GM04503 (cell line): ENCODE measurements at regions not wholly inside any gene's neighbourhood (a gene's known extent, or its start where the extent isn't known, plus 50 kb on each side); places are given as distances from the start of the nearest gene placed in this dataset.

Experiments used
- DNase-seq: peaks from one replicate; pipeline ENCODE4 v3.0.0-alpha.2; 2012; ENCODE audit warnings: low read depth

DNA sequence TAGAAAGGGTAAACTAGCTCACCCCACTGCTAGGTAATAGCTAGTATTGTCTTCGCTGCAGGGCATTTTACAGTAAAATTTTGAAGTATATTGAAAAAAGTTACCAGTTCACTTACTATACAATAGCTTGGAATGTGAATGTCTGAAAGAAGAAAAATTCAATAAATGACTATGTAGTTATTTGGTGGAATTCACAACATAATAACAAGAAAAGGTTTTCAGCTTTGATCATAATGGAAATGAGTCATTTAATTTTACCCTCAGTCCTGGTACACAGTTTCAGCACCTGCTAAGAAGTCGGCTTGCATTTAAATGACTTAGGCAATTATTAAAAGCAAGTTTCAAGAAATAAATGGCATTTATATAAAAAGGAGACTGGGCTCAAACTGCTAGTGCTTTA lies 90.4 kb downstream of the NUP35 start:
- no peak for DNase-seq

DNA sequence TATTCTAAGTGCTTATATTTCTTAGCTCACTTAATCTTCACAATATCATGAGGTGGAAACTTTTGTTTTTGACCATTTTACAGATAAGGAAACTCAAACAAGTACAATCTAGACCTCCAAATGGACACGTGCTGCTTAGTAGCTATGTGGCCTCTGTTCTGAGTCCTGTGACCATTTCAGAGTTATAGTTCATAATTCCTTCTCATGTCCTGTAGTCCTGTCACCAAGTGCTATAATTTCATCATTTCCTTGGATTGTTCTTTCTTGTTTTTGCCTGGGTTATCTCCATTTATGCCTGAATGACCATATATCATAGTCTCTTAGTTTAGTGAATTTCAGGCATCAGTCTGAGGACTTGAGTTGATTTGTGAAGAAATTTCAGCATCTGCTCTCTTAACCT lies 91.7 kb downstream of the NUP35 start:
- DNase-seq = no peak

DNA sequence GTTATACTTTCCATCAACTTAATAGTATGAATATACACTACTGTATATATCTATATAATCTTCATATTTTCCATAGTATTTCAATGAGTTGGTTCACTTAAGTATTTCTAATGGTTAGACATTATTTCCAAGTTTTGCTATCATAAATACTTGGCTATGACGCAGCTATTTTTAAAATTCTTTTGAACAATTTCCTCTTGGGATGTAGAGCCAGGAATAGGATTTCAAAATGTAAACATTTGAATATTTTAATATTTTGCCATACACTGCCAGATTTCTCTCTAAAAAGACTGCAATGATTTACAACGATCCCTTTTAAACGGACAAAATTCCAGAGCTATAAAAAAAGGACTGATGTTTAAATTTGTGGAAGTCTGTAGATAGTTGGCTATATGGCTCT lies 95.6 kb downstream of the NUP35 start:
- no peak for DNase-seq

DNA sequence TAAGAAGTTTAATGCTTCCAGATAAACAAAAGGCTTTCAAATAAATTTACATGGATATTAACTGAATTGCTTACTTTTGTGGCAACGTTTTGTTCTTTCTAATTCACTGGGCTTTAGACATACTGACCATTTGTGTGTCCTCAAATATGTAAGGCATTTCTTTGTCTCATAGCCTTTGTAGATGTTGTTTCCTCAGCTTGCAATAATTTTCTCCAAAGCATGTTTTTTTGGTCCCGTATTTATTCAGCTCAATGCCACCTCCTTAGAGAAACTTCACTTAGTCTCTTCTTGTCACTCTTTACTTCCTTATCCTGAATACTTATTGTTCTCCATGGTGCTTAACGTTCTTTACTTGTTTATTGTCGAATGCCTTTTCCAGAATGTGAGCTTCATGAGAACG lies 98.5 kb downstream of the NUP35 start:
- no peak for DNase-seq

DNA sequence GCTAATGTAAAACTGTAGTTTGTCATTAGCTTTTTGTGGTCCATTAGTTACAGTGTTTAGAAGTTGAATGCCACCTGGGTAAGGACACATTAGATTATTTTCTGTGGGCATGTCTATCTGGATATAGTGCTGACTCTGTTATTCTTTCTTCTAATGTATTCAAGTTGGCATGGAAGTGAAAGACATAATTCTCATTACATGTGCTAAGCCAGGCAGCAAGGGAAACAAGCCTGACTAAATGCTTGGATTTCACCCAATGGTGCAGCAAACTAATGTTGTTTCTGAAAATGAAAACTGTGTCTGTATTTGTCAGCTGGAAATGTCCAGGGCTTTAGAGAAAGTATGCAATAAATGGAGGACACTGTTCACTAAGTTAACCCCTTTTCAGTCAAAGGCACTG lies 100.7 kb downstream of the NUP35 start:
- no peak for DNase-seq

DNA sequence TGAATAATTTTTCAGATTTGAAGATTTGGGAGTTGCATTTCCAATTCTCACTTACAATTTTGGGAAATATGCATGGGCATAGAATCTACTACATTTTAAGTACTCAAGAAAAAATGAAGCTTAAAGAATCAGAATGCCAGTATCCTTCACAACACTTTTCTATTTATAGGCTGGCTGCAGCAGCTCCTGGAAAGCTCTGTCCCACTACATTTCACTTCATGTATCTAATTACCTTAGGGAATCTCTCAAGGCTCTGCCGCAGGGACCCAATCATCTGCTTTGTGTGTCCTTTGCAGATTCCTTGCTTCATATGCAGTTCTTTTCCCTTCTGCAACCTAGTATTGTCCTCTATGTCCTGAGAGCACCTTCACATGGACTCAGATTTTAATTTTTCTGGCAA lies 102.9 kb downstream of the NUP35 start:
- DNase-seq = no peak

DNA sequence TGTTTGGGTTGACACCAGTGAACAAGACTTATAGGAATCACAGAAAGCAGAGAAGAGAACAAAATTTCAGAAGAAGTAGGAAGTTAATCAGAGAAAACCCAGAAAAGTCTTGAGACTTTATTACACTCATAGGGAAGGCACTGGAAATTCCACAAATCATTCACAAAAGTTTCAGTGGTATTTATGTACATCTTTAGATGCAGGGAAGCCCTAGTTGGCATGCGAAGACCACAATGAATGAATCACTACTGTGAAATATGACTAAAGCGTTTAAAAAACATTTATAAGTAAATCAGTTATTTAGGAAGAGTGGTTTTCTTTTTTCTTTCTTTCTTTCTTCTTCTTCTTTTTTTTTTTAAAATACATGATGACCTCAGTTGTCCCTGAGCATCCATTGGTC lies 105.1 kb downstream of the NUP35 start:
- no peak for DNase-seq

DNA sequence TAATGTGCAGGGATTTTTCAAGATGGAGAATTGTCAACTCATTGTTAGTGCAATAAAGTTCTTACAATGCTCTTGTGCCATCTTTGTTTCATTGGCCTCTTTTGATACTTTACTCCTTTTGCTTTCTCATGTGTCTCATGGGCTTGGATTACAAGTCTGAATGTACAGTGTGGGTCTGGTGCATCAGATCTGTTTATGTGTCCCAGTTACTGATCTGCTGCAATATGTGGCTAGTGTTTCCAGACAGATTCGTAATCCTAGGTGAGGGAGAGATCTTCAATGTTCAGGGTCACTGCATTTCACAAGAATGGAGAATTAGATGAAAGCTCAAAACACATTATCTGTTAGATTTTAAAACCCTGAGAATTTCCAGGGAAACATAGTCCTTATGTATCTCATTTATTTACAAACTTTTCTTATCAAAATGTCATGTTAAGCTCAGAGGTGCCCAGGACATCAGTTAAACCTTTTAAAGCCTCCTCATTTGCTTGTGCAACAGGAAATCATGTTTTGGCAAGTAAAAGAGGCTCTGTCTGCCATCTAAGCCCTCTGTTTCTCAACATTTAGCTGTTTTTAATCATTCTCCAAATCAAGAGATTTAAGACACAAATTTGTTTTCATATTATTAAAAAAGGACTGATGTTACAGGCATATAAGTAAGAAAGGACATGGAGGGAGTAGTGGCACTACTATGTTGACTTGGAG lies 108.1 kb downstream of the NUP35 start:
- DNase-seq = no peak

DNA sequence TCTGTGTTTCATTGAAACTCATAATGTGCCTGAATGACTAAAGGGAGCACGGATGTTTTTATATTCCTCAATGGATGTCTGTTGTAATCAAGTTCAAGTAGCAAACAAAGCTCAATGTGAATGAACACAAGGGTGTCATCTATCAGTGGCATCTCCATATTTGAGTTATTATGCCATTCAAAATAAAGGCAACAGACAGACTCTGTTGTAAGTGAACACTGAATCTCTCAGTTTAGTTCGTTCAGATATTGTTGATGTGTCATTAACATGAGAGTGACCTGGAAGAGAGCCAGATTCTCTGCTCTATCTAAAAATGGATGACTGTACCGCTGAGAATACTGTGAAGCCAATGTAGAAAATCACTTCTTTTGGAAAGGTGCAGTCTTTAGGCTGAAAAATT lies 118.7 kb downstream of the NUP35 start:
- DNase-seq = no peak

DNA sequence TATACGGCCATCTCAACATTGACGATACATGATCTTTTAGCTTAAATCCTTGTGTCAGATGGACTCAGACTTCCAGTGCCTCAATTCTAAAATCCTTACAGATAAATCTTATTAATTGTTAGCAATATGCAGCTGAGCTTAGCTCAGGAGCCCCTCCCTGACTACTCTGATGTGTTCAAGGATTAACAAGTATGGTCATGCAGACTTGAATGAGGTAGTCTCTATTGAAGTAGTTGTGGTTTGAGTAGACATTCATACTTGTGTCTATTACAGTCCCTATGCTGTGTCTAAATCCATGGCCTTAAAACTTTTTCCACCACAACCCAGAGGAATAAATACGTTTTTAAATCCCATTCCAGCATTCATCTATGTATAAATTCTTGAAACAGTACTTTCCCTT lies 119.5 kb downstream of the NUP35 start:
- DNase-seq = no peak

DNA sequence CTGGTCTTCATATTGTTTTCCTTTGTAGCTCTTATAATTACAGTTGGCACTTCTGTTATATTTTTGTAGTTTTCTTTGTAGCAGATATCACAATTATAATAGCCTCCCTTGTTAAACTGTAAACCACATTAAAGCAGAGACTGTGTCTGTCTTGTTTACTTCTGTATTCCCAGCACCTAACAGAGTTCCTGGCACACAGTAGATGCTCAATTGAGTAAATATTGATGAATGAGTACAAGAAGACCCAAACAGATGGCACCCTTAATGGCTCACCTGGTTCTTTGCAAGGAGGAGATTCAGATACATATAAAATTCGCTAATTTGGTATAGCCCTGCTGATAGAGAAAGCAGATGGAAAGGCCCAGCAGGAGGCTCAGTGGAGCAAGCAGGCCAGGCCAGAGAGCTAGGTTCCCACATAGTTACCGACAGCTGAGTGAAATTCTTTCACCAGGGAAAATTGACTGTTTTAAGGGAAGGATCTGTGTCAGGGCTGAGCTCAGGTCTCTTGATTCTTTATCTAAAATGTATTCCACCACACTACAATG lies 120.1 kb downstream of the NUP35 start:
- DNase-seq = no peak

DNA sequence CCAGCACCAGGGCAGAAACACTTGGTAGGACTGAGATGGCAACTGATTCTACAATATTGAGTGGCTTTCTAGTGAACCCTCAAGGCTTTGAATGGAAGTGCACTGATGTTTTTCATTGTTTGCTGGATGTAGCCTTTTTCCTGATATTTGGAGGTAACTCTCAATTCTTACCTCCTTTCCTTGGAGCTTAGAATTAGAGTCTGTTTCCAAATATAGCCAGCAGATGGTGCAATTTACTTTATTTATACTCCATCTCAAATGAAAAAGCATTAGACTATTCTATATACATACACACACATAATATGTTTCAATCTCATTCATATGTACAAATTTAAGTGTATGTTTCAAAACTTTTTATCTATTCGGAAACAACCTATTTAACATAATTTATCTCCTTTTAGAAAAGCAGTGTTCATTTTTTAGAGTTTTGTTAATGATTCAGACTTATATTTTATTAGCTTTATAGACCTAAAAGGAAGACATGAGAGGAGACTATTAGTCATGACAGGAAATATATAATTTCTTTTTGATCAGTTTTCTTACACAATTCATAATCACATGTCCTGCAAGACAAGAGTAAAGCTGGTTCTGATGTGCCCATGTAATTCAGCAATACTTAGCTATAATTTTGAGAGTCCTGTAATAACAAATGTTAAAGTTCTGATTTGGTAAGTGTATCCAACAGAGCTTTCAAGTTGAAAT lies 124.8 kb downstream of the NUP35 start:
- no peak for DNase-seq

DNA sequence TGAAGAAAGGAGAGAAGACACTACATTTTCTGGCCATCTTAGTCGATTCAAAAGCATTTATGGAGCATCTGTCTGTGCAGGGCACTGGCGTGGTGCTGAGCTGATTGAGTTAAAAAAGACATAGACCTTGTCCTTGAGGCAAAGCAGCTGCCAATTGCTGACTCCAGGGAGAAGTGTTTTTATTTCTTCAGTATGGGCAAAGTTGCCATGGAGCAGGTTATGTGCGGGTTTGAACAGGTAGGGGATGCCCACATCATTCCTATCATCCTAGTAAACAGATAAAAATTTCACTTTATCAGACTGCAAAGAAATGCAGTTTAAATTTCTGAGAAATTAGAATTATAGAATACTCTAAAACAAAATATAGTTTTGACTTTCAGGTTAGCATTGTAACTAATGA lies 125.8 kb downstream of the NUP35 start:
- no peak for DNase-seq

DNA sequence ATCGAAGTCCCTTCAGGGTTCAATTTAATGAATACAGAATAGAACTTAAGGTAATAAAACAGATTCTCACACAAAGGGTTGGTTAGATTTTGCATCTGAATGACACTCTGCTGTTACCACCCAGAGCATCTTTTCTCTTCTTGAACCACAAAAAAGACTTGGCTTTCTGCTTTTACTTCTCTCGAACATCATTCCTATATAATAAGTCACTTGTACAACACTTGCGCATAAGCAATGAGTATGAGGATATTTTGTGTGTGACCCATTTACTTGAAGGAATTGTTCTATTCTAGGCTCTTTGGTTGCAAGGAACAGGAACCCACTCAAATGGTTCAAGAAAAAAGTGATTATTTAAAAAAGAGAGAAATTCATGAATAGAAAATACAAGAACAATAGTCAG lies 126.2 kb downstream of the NUP35 start:
- no peak for DNase-seq

DNA sequence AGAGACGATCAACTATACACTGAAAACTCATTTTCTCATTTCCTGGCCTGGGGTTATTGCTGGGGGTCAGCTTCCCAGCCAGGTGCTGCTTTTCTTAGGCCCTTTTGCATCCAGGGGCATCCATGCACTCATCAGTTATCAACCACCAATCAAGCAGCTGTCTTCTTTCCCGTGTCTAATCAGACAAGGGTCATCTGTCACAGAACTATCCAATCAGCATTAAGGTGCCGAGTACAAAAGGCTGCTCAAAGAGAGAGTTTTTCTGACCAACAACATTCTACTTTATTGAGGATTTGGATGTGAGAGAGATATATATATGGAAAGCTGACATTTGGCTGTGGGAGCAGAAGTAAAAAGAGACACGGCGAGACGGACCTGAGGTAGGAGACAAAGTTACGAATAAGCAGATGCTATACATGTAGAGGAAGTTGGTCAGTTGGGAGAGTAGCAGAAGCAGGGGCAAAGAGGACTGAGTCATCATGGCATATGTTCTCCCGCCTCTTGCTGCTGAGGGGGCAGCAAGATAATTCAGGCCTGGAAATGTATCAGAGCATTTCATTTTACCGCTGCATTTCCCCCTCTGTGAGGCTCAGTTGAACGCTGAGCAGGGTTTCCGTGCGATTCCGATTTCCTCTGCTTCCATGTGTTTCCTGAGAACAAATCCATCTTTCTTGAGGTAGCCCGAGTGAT lies 129.3 kb downstream of the NUP35 start:
- no peak for DNase-seq

DNA sequence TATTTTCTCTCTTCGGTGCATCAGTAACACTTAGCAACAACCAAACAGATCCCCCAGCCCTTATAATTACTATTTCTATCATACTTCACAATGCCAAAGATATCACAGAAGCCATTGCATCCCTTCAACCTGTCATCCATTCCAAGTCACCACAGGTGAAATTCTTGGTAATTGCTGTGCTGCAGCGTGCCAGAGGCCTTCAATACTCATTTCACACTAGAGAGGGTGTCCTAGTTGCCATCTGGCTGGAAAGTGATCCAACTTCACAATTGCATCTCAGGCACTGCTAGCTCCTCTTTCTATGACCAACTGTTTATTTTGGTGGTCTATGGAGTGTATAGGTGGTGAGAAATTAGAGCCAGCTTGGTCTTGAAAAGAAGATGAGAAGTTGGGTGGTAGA lies 131.2 kb downstream of the NUP35 start:
- no peak for DNase-seq

DNA sequence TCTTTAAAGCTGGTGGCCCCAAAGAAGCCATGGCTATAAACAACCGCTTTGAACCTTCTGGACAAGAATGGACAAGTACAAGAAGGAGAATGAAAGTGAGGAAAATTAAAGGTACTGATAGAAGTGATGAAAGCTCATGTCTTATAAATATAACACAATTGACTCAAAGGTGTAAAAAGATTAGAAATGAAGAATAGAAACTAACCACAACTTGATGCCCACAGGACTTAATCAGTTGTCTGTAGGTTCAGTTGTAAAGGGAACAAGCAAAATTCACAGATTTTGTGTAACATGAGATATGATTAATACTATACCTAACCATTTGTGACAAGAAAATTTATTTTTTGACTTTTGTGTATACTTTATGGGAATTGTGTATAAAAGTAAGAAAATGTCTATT lies 135.7 kb downstream of the NUP35 start:
- no peak for DNase-seq

DNA sequence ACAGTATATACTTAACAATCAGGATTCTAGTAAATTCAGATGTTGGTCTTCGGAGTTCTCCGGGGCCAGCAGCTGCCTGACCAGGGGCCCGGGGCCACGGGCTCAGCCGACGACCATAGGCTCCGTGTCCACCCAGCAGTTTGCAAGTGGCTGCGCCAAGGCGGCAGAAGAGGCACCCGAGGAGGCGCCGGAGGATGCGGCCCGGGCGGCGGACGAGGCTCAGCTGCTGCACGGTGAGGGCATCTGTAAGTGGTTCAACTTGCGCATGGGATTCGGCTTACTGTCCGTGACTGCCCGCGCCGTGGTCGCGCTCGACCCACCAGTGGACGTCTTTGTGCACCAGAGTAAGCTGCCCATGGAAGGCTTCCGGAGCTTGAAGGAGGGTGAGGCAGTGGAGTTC lies 136.3 kb downstream of the NUP35 start:
- no peak for DNase-seq

DNA sequence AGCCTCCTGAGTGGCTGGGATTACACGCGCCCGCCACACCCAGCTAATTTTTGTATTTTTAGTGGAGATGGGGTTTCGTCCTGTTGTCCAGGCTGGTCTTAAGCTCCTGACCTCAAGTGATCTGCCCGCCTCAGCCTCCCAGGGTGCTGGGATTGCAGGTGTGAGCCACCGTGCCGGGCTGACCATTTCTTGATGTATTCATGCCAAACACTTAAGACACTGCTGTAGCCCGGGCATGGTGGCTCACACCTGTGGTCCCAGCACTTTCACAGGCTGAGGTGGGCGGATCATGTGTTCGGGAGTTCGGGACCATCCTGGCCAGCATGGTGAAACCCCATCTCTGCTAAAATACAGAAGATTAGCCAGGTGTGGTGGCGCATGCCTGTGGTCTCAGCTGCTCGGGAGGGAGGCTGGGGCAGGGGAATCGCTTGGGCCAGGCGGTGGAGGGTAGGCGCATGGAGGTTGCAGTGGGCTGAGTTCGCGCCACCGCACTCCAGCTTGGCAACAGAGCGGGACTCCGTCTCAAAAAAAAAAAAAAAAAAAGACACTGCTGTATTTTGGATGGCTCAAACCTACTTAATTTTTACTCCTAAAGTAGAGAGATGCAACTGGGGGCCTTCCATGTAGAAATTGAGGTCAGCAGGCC lies 140.8 kb downstream of the NUP35 start:
- no peak for DNase-seq

DNA sequence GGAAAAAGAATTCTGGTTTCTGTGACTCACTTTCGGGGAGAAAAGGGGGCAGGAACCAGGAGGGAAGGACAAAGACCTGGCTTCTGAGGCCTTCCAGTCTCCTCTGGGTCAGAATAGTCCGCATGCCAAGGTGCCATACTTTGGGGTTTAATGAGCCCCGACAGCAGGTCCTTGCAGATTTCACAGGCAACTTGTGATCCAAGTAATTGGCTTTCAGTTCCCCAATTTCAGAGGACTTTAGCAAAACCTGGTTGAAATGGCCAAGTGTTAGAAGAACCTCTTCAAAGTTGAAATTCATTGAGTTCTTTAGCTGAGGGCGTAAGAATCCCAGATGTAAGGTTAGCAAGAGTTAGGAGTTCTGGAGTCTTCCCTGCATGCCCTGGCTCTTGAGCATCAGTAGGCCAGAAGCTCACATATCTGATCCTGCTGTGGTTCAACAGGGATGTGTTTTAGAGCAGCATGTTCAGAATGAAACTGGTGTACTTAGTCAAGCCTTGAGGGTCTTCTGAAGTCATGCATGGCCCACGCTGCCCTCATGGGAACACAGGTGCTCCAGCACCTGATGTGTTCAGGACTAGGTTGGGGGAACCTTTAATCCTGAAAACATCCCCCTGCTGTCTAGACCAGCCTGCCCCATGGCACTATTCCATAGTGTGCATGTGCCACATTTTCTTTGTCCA lies 143.0 kb downstream of the NUP35 start:
- DNase-seq = no peak

DNA sequence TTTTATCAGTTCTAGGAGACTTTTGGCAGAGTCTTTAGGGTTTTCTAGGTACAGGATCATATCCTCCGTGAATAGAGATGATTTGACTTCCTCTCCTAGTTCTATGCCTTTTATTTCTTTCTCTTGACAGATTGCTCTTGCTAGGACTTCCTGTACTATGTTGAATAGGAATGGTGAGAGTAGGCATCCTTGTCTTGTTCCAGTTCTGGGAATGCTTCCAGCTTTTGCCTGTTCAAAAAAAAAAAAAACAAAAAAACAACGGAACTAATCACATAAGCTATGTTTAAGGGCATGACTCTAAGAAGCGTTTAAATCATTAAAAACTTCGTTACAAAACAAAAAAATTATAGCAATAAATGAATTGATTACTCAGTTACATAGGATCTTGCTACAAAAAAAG lies 145.7 kb downstream of the NUP35 start:
- DNase-seq = no peak

DNA sequence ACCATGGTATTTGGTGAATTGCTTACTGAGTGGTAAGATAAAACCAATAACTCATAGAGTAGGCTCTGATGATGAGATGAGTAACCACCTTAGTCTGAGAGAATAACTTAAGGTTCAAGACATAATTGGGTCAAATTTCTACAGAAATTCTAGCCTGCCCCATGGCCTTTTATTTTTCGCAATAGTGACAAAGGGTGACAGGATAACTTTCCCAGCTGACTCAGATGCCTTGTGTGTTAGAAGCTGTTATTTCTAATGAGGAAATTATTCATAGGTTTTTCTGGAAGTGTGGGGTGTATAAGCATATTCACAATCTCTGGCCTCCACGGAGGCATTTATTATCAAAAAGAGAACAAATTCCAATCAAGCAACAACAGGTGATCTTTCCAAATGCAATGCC lies 159.0 kb downstream of the NUP35 start:
- no peak for DNase-seq
